ENCODE measurements at regions not wholly inside any gene's neighbourhood (a gene's known extent, or its start where the extent isn't known, plus 50 kb on each side); places are given as distances from the start of the nearest gene placed in this dataset.

- DNase-seq (no peak), ATAC-seq (no peak)
- H3K36me3 Mint-ChIP-seq (ENCODE audit: insufficient read depth), result no peaks in the 10 kb centered on the region
- H3K4me1 Mint-ChIP-seq (ENCODE audit: low read depth), result no peaks in the 10 kb centered on the region
- H3K9me3 Mint-ChIP-seq, result peaks cover 7% of the 10 kb centered on the region
- no peak overlapping the region for H3K4me3 Mint-ChIP-seq
- no peaks in the 10 kb centered on the region for H3K27me3 Mint-ChIP-seq (ENCODE audit: low read depth)
Measured at GRCh38 chr9:18071651-18072060, 402.3 kb upstream of the ADAMTSL1 start.

DNA sequence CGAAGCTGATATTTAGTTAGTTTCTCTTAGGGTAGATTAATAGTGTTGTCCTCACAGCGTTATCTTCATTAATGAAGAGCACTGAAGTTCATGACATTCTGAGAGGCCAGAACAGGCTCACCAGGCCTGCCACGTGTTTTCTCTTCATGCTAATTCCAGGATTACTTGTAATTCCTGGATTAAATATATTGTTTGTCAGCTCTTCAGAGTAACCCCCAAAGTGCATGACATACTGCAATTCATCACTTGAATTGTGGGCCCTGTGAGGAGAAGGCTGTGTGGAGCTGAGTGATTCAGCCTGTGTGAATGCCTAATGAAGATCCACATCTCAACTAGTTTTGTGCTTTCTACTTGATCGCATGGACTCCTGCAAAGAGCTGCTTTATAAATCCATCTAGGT, 401.0 kb upstream of the ADAMTSL1 start:
- H3K9me3 Mint-ChIP-seq, result peaks cover 8% of the 10 kb centered on the region
- H3K4me3 Mint-ChIP-seq, result no peak overlapping the region
- ATAC-seq (no peak), DNase-seq (no peak)
- H3K4me1 Mint-ChIP-seq (ENCODE audit: low read depth), result no peaks in the 10 kb centered on the region
- H3K27me3 Mint-ChIP-seq (ENCODE audit: low read depth), result no peaks in the 10 kb centered on the region
- H3K36me3 Mint-ChIP-seq (ENCODE audit: insufficient read depth), result no peaks in the 10 kb centered on the region

DNA sequence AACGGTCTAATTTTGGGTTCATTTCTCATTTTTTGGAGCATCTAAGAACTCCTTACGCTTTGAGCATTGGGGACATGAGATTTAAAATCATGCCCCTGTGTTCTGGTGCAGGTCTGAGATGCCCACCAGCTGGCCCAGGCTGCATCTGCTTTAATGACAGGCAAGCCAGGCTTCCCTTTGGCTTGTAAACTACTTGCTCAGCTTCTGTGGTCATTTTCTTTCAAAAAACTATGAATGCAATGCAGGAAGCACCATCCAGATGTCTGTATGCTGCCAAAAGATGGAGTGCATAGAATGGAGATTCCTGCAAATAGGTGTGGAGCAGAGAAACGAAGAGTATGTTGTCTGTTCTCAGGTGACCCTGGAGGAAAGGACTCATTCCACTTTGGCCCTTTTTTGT, 399.9 kb upstream of the ADAMTSL1 start:
- Mint-ChIP-seq H3K9me3 (peaks cover 8% of the 10 kb centered on the region), H3K27me3 (ENCODE audit: low read depth) (no peaks in the 10 kb centered on the region), H3K4me1 (ENCODE audit: low read depth) (no peaks in the 10 kb centered on the region), H3K36me3 (ENCODE audit: insufficient read depth) (no peaks in the 10 kb centered on the region), H3K4me3 (no peak overlapping the region)
- ATAC-seq (no peak), DNase-seq (no peak)

- no peak for DNase-seq
- H3K36me3 Mint-ChIP-seq (ENCODE audit: insufficient read depth), result no peaks in the 10 kb centered on the region
- H3K9me3 Mint-ChIP-seq, result peaks cover 8% of the 10 kb centered on the region
- H3K27me3 Mint-ChIP-seq (ENCODE audit: low read depth), result no peaks in the 10 kb centered on the region
- H3K4me3 Mint-ChIP-seq, result no peak overlapping the region
- no peak for ATAC-seq
- H3K4me1 Mint-ChIP-seq (ENCODE audit: low read depth), result no peaks in the 10 kb centered on the region
Measured at GRCh38 chr9:18075253-18075952, 398.6 kb upstream of the ADAMTSL1 start.

DNA sequence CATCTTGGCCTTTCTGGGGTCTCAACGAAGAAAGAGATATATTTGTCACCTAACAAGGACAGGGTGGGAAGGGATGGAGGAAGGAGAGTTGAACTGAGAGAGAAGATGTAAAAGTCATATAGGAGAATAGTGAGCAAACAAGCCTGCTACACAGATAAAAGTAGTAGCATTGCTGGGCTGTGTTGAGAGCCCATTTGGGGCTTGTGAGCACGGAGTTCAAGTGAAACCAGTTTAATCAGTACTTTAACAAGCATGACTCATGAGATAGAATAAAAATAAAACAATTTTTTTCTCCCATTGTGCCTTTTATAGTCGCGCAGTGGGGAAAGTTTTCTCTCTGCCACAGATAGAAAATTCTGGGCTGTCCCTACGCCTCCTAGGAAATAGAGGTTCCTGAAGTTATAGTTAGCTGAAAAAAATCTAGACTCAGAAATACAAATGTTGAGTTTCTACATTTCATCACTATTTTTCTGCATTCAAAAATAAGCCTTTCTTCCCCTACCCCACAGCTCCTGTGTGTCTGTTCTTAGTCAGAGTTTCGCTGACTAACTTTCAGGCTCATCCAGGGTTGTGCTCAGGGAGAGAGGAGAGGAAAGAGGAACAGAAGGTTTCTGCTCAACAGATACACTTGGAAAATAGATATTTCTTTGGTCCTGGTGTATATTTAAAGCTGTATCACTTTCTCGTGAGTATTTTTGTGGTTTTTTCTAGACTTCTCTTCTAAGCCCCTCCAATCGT, 395.8 kb upstream of the ADAMTSL1 start:
- Mint-ChIP-seq H3K27me3 (ENCODE audit: low read depth) (no peaks in the 10 kb centered on the region), H3K9me3 (peaks cover 8% of the 10 kb centered on the region), H3K36me3 (ENCODE audit: insufficient read depth) (no peaks in the 10 kb centered on the region), H3K4me3 (no peak overlapping the region), H3K4me1 (ENCODE audit: low read depth) (no peaks in the 10 kb centered on the region)
- ATAC-seq, result no peak
- DNase-seq, result no peak

GRCh38 chr9:18092138-18092537, 381.8 kb upstream of the ADAMTSL1 start:
- ATAC-seq, result no peak
- no peak overlapping the region for H3K4me3 Mint-ChIP-seq

GRCh38 chr9:18106006-18106560, 367.9 kb upstream of the ADAMTSL1 start:
- DNase-seq, result no peak
- Mint-ChIP-seq H3K9me3 (peaks cover 3% of the 10 kb centered on the region), H3K27me3 (ENCODE audit: low read depth) (no peaks in the 10 kb centered on the region), H3K4me1 (ENCODE audit: low read depth) (no peaks in the 10 kb centered on the region), H3K4me3 (no peak overlapping the region), H3K36me3 (ENCODE audit: insufficient read depth) (no peaks in the 10 kb centered on the region)
- ATAC-seq, result no peak

More at GRCh38 chr9:18092138-18092537, 381.8 kb upstream of the ADAMTSL1 start:
- Mint-ChIP-seq H3K36me3 (ENCODE audit: insufficient read depth) (no peaks in the 10 kb centered on the region), H3K27me3 (ENCODE audit: low read depth) (no peaks in the 10 kb centered on the region), H3K4me1 (ENCODE audit: low read depth) (no peaks in the 10 kb centered on the region), H3K9me3 (no peaks in the 10 kb centered on the region)
- no peak for DNase-seq

- DNase-seq (no peak), ATAC-seq (no peak)
- H3K9me3 Mint-ChIP-seq, result peaks cover 6% of the 10 kb centered on the region
- H3K4me1 Mint-ChIP-seq (ENCODE audit: low read depth), result no peaks in the 10 kb centered on the region
- H3K27me3 Mint-ChIP-seq (ENCODE audit: low read depth), result no peaks in the 10 kb centered on the region
- no peaks in the 10 kb centered on the region for H3K36me3 Mint-ChIP-seq (ENCODE audit: insufficient read depth)
- H3K4me3 Mint-ChIP-seq, result no peak overlapping the region
Measured at GRCh38 chr9:18109675-18110074, 364.3 kb upstream of the ADAMTSL1 start.

GRCh38 chr9:18111146-18111545, 362.8 kb upstream of the ADAMTSL1 start:
- Mint-ChIP-seq H3K4me1 (ENCODE audit: low read depth) (no peaks in the 10 kb centered on the region), H3K9me3 (peaks cover 6% of the 10 kb centered on the region), H3K4me3 (no peak overlapping the region), H3K27me3 (ENCODE audit: low read depth) (no peaks in the 10 kb centered on the region), H3K36me3 (ENCODE audit: insufficient read depth) (no peaks in the 10 kb centered on the region)
- DNase-seq (no peak), ATAC-seq (no peak)

- Mint-ChIP-seq H3K4me1 (ENCODE audit: low read depth) (no peaks in the 10 kb centered on the region), H3K4me3 (no peak overlapping the region), H3K9me3 (peaks cover 6% of the 10 kb centered on the region), H3K36me3 (ENCODE audit: insufficient read depth) (no peaks in the 10 kb centered on the region), H3K27me3 (ENCODE audit: low read depth) (no peaks in the 10 kb centered on the region)
- ATAC-seq, result no peak
- no peak for DNase-seq
Measured at GRCh38 chr9:18114559-18115475, 359.1 kb upstream of the ADAMTSL1 start.

DNA sequence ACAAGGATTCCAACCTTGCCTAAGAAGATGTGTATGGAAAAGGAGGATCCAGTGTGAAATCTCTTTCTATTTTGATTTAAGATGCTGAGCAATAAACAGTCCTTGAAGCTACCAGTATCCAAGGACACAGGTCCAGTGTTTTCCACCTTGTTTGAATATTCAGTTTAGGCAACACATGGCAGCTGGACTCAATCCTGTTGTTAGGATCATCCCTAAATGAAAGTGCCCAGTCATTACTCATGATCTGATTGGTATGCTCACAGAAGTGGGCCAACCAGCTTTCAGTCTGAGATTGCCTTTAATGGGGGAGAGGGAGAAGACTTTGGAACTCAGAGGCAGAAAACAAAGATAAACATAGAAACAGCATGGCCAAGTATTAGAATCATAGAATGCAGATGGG, 355.7 kb upstream of the ADAMTSL1 start:
- DNase-seq (no peak), ATAC-seq (no peak)
- Mint-ChIP-seq H3K36me3 (ENCODE audit: insufficient read depth) (no peaks in the 10 kb centered on the region), H3K27me3 (ENCODE audit: low read depth) (peaks cover 2% of the 10 kb centered on the region), H3K9me3 (peaks cover under 1% of the 10 kb centered on the region), H3K4me1 (ENCODE audit: low read depth) (no peaks in the 10 kb centered on the region), H3K4me3 (no peak overlapping the region)

DNA sequence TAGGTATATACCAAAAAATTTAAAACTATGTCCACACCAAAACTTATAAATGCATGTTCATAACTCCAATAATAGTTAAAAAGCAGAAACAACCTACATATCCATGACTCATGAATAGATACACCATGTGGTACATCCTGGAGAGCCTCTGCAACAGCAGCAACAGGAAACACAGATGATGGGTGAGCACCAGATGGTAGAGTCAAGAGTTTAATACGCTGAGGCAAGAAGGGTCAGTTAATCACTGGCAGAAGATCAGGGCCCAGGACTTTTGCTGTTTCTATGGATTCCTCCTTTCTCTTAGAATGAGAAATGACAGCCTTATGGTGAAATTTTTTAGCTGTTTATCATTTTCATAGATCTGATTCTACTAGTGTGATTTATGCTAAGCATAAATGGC, 351.8 kb upstream of the ADAMTSL1 start:
- Mint-ChIP-seq H3K4me1 (ENCODE audit: low read depth) (no peaks in the 10 kb centered on the region), H3K9me3 (no peaks in the 10 kb centered on the region), H3K4me3 (no peak overlapping the region), H3K36me3 (ENCODE audit: insufficient read depth) (no peaks in the 10 kb centered on the region), H3K27me3 (ENCODE audit: low read depth) (peaks cover 4% of the 10 kb centered on the region)
- DNase-seq (no peak), ATAC-seq (no peak)

GRCh38 chr9:18124760-18125159, 349.2 kb upstream of the ADAMTSL1 start:
- Mint-ChIP-seq H3K36me3 (ENCODE audit: insufficient read depth) (no peaks in the 10 kb centered on the region), H3K9me3 (no peaks in the 10 kb centered on the region), H3K4me3 (no peak overlapping the region), H3K4me1 (ENCODE audit: low read depth) (no peaks in the 10 kb centered on the region), H3K27me3 (ENCODE audit: low read depth) (peaks cover 4% of the 10 kb centered on the region)
- no peak for DNase-seq
- no peak for ATAC-seq

GRCh38 chr9:18126831-18127498, 347.0 kb upstream of the ADAMTSL1 start:
- no peaks in the 10 kb centered on the region for H3K36me3 Mint-ChIP-seq (ENCODE audit: insufficient read depth)
- H3K27me3 Mint-ChIP-seq (ENCODE audit: low read depth), result peaks cover 4% of the 10 kb centered on the region
- no peaks in the 10 kb centered on the region for H3K9me3 Mint-ChIP-seq

More at GRCh38 chr9:18126831-18127498, 347.0 kb upstream of the ADAMTSL1 start:
- no peak overlapping the region for H3K4me3 Mint-ChIP-seq
- no peak for ATAC-seq
- H3K4me1 Mint-ChIP-seq (ENCODE audit: low read depth), result no peaks in the 10 kb centered on the region
- no peak for DNase-seq

Measured in activated T-cell treated with anti-CD3 and anti-CD28 coated beads, Interleukin-2, amount 50 U/mL, for 4 hours (primary cell).